ENCODE measurements at regions not wholly inside any gene's neighbourhood (a gene's known extent, or its start where the extent isn't known, plus 50 kb on each side); places are given as distances from the start of the nearest gene placed in this dataset.

DNA sequence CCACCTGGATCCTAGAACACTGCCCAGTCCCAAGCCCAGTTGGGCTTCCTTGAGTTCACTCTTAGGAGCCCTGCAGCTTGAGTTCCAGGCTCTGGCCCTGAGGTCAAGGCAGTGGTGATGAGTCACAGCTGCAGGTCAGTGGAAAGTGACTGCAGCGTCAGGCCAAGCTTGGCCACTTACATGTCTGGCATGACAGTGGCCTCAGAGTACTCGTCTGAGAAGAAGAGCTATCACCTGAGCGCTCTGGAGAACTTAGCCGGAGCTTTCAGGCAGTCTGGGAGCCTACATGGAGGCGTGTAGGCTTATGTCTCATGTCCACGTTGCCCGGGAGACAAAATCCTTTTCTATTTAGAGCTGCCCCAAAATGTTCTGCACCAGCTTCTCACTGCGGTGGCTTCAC lies 75.6 kb downstream of the ARL6IP4 start:
- TF ChIP-seq, protein P1, sequence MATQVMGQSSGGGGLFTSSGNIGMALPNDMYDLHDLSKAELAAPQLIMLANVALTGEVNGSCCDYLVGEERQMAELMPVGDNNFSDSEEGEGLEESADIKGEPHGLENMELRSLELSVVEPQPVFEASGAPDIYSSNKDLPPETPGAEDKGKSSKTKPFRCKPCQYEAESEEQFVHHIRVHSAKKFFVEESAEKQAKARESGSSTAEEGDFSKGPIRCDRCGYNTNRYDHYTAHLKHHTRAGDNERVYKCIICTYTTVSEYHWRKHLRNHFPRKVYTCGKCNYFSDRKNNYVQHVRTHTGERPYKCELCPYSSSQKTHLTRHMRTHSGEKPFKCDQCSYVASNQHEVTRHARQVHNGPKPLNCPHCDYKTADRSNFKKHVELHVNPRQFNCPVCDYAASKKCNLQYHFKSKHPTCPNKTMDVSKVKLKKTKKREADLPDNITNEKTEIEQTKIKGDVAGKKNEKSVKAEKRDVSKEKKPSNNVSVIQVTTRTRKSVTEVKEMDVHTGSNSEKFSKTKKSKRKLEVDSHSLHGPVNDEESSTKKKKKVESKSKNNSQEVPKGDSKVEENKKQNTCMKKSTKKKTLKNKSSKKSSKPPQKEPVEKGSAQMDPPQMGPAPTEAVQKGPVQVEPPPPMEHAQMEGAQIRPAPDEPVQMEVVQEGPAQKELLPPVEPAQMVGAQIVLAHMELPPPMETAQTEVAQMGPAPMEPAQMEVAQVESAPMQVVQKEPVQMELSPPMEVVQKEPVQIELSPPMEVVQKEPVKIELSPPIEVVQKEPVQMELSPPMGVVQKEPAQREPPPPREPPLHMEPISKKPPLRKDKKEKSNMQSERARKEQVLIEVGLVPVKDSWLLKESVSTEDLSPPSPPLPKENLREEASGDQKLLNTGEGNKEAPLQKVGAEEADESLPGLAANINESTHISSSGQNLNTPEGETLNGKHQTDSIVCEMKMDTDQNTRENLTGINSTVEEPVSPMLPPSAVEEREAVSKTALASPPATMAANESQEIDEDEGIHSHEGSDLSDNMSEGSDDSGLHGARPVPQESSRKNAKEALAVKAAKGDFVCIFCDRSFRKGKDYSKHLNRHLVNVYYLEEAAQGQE (IDR thresholded peaks at IDR 0.05; ENCODE audit: insufficient read depth in 1 of 2, low read depth in 2 of 2, low read length in 2 of 2), result no peak
- no peak for TF ChIP-seq TAF1 (IDR thresholded peaks at IDR 0.05; ENCODE audit: borderline replicate concordance, insufficient read depth, low read length)
- TF ChIP-seq SIN3A (IDR thresholded peaks at IDR 0.05; ENCODE audit: borderline replicate concordance, insufficient read depth, low read length), result no peak

All from PFSK-1 (cell line).